Muscle layer of colon (tissue), 2 donors: ENCODE measurements at regions not wholly inside any gene's neighbourhood (a gene's known extent, or its start where the extent isn't known, plus 50 kb on each side); places are given as distances from the start of the nearest gene placed in this dataset.
"Not testable (repeated sequence)": the region's sequence is repeated elsewhere in the genome, so short reads cannot be mapped to it uniquely, and the experiment has no call there.

Experiments used
- H3K27ac ChIP-seq: one replicate; pipeline ENCODE4 v1.7.0; 2013; ENCODE audit warnings: low read depth, mild to moderate bottlenecking, low read length, moderate library complexity
- H3K27me3 ChIP-seq, 2 donors: one replicate each; pipeline ENCODE4 v1.7.0; 2013; ENCODE audit warnings: low read length in 2 of 2, mild to moderate bottlenecking in 2 of 2; ENCODE audit not compliant: insufficient read depth in 2 of 2, control insufficient read depth in 1 of 2
- H3K36me3 ChIP-seq: one replicate; pipeline ENCODE4 v1.7.0; 2013; ENCODE audit warnings: mild to moderate bottlenecking, low read length; ENCODE audit not compliant: insufficient read depth
- H3K4me1 ChIP-seq: one replicate; pipeline ENCODE4 v1.7.0; 2013; ENCODE audit warnings: mild to moderate bottlenecking, low read length; ENCODE audit not compliant: insufficient read depth
- H3K4me3 ChIP-seq, 2 donors: one replicate each; pipeline ENCODE4 v1.7.0; 2013; ENCODE audit warnings: low read length in 2 of 2, low read depth in 1 of 2, mild to moderate bottlenecking in 1 of 2, moderate library complexity in 1 of 2
- H3K9ac ChIP-seq: one replicate; pipeline ENCODE4 v1.7.0; 2013; ENCODE audit warnings: low read length
- H3K9me3 ChIP-seq: one replicate; pipeline ENCODE4 v1.7.0; 2013; ENCODE audit warnings: mild to moderate bottlenecking, low read length
- donor health status: abdominal sarcoma.
- donor health status: Adenocarcinoma of cecum.

DNA sequence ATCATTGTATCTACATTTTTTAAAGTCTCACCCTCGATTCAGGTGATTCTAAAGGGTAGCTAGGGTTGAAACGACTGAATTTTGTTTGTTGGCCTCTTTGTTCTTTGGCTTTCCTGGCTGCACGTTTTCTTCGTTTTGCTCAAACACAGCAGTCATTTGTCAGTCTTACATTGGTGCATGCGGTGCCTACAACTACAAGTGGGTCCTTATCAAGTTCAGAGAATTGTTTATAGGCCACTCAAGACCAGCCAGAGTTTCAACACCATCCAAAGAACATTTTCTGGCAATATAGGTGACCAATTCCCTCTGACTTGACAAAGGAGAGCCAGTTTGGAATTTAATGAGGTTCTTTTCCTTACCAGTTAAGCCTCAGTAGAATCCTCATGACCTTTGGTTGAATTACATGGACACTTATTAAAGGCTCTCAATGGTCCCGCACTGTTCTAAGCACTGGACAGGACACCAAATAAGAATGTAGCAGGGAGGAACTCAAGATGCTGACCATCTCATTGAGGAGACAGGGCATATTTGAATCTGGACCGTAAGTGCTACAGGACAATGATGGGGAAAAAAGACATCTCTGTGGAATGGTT lies 119.0 kb upstream of the DMRT1 start:
- Histone ChIP-seq H3K4me1 (peaks cover 24% of the 10 kb centered on the region), H3K9me3 (no peaks in the 10 kb centered on the region), H3K27me3 (no peaks in the 10 kb centered on the region), H3K9ac (no peak overlapping the region), H3K27ac (no peak overlapping the region), H3K4me3 (no peak overlapping the region), H3K36me3 (peaks cover 13% of the 10 kb centered on the region)

DNA sequence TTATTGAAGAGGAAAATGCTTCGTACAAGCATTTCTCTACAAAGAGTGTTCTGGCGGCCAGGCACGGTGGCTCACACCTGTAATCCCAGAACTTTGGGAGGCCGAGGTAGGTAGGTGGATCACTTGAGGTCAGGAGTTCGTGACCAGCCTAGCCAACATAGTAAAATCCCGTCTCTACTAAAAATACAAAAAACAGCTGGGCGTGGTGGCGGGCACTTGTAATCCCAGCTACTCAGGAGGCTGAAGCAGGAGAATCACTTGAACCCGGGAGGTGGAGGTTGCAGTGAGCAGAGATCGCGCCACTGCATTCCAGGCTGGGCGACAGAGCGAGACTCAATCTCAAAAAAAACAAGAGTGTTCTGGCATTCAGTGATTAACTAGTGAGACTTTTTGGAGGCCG lies 117.0 kb upstream of the DMRT1 start:
- peaks cover 11% of the 10 kb centered on the region for H3K4me1 ChIP-seq
- not testable (repeated sequence) for H3K27me3 ChIP-seq, H3K4me3 ChIP-seq, H3K9ac ChIP-seq, H3K27ac ChIP-seq, H3K9me3 ChIP-seq
- peaks cover 13% of the 10 kb centered on the region for H3K36me3 ChIP-seq

DNA sequence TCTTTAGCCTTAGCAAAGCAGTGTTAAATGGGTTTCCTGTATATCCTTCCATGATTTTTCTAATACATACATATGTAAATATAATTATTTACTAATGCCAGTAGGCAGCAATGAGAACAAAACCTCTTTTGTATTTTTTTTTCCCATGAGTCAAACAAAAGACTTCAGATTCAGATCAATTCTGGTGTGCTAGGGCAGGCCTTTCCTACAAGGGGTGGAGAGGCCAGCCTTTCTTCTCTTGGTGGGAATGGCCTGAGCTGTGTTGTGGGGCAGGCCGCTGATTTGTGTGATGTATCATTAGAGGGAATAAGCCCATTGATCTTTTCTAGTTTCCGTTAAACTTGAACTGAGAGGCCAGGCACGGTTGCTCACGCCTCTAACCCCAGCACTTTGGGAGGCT lies 115.5 kb upstream of the DMRT1 start:
- Histone ChIP-seq H3K27me3 (no peaks in the 10 kb centered on the region), H3K36me3 (peaks cover 12% of the 10 kb centered on the region), H3K27ac (no peak overlapping the region), H3K9me3 (no peaks in the 10 kb centered on the region), H3K4me3 (no peak overlapping the region), H3K9ac (no peak overlapping the region), H3K4me1 (no peaks in the 10 kb centered on the region)

DNA sequence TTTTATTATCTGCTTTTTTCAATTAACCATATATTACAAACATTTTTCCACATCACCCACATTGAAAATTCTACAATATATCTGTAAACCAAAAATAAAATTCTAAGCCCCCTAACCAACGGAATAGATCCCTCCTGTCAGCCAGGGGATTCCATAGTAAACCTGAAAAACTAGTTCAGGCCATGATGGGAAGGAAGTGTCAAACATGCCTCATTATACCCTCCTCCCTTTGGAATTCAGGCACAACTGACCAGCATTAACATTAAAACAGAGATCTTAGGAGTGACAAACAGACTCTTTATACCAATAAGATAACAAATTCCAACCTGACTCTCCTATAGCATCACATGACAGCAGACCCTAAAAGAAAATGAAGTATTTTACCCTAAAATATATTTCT lies 113.7 kb upstream of the DMRT1 start:
- no peak overlapping the region for H3K4me3 ChIP-seq
- no peaks in the 10 kb centered on the region for H3K27me3 ChIP-seq
- H3K4me1 ChIP-seq, result no peaks in the 10 kb centered on the region
- H3K36me3 ChIP-seq, result peaks cover 24% of the 10 kb centered on the region
- H3K9ac ChIP-seq, result no peak overlapping the region
- no peak overlapping the region for H3K27ac ChIP-seq
- H3K9me3 ChIP-seq, result no peaks in the 10 kb centered on the region

DNA sequence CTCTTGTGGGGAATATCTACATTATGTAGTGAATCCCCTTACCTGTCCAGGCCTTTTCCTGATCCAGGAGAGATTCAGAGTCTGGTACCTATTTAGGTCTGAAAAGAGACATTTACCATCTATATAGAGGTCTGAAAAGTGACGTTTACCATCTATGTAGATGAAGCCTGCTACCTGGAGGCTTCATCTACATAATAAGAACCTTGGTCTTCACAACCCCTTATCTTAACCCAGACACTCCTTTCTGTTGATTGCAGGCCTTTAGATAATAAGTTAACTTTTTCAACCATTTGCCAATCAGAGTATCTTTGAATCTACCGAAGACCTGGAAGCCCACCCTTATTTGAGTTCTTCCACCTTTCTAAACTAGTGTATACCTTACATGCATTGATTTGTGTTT lies 113.0 kb upstream of the DMRT1 start:
- Histone ChIP-seq H3K27me3 (no peaks in the 10 kb centered on the region), H3K9ac (no peak overlapping the region), H3K27ac (no peak overlapping the region), H3K36me3 (peaks cover 28% of the 10 kb centered on the region), H3K4me3 (no peak overlapping the region), H3K9me3 (no peaks in the 10 kb centered on the region), H3K4me1 (no peaks in the 10 kb centered on the region)

DNA sequence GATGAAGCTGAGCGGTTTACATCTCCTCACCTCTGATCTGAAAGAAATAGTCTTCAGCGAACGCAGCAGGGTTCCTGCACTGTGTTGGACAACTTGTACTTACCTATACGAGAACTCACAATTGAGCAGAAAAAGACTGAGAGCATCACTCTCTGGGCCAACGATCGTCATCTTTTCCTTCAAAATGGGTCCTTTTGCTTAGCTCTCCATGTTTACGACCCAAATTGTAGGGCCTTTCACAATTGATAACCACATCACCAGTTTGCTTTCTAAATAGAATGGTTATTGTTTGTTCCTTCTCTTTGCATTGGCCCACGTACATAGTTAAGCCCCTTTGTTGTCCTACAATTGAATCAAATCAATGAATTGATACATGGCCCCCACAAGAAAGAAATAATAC lies 110.0 kb upstream of the DMRT1 start:
- H3K27ac ChIP-seq, result no peak overlapping the region
- H3K27me3 ChIP-seq, result no peaks in the 10 kb centered on the region
- peaks cover 33% of the 10 kb centered on the region for H3K36me3 ChIP-seq
- H3K9ac ChIP-seq, result no peak overlapping the region
- H3K4me3 ChIP-seq, result no peak overlapping the region
- H3K4me1 ChIP-seq, result peaks cover 20% of the 10 kb centered on the region
- H3K9me3 ChIP-seq, result no peaks in the 10 kb centered on the region

DNA sequence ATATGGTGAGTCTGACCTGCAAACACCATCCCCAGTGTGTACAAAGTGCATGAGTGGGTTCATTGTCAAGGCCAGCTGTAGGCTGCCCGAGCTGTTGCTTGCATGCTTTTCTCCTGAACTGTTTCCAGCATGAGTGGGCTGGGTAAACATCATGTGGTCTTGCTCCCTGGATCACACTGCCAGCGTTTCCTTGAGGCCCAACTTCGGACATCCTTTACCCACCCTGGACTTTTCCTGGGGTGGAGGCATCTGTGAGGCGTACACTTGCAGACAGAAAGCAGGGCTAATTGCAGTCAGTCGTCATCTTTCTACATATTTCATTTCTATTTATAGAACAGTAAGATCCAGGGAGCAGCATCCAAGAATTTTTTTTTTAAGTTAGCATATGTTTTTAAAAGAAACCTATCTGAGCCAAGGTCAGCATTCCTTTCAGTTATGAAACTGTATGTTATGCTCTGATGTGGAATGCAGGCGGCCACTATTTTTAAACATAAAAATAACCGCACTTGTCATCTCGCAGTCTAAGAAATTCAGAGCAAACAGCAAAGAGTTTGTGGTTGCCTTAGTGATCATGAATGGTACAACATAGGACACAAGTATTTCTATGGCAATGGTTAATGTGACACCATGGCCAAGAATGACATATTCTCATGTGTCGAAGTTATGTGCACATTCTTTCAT lies 106.5 kb upstream of the DMRT1 start:
- H3K4me3 ChIP-seq, result no peak overlapping the region
- H3K4me1 ChIP-seq, result peaks cover 55% of the 10 kb centered on the region
- H3K27ac ChIP-seq, result peak overlapping the region; percentile 67
- H3K9me3 ChIP-seq, result no peaks in the 10 kb centered on the region
- no peaks in the 10 kb centered on the region for H3K27me3 ChIP-seq
- peaks cover 48% of the 10 kb centered on the region for H3K36me3 ChIP-seq
- no peak overlapping the region for H3K9ac ChIP-seq

DNA sequence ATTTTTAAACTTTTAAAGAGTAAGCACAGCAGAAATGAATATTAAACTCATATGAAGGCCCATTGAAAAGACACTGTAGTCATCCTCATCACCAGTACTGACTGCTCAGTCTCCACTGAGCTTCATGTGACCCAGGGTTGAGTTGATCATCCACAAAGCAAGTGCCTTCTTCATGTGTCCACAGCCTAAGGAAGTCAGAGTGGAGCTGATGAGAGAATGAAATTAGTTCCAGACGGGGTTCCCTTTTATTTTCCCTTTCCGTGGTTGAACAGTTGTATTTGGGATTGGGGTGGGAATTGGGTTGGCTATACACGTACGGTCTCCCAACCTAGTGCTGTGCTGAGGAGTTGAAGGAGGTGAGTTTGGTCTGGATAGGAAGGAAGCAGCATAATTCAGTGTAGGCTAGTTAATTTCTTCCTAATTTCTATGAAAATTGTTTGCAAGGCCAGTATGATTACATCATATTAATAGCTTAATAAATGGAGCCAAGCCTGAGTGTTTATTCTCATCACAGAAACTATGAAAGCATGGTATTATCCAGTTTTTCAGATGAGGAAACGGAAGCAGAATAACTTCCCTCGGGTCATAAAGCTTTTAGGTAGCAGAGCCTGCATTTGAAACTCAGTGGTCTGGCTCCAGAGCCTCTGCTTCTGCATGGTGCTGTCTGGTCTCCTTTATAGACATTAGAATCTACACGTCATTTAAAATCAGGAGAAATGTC lies 103.9 kb upstream of the DMRT1 start:
- Histone ChIP-seq H3K9ac (no peak overlapping the region), H3K27ac (peak overlapping the region; percentile 53), H3K4me1 (peaks cover 59% of the 10 kb centered on the region), H3K9me3 (no peaks in the 10 kb centered on the region), H3K36me3 (peaks cover 52% of the 10 kb centered on the region), H3K4me3 (no peak overlapping the region), H3K27me3 (no peaks in the 10 kb centered on the region)

DNA sequence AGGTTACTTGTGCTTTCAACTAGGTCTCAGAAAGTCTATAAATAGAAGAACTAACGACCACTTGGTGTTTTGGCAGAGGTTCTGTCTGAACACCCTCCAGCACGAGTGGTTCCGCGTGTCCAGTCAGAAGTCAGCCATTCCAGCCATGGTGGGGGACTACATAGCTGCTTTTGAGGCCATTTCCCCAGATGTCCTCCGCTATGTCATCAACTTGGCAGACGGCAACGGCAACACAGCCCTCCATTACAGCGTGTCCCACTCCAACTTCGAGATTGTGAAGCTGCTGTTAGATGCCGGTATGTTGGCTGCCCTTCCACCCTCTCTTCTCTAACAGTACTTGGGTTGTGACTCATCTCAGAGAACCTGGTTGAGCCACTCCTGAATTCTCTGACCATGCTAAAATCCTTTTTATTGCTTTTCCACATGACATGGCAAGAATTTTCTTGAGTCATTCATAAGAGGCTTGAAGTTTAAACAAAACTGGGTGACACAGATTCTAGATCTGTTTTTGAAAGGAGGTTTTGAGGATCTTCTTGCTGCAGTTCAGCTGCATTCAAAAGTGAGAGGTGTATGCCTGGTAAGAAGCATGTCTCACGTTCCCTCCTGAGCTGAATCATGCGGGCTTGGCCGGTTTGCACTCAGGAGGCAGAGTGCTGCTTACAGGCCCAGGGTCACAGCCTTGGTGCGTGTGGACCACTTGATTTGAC lies 103.1 kb upstream of the DMRT1 start:
- H3K4me3 ChIP-seq, result no peak overlapping the region
- no peaks in the 10 kb centered on the region for H3K27me3 ChIP-seq
- no peak overlapping the region for H3K9ac ChIP-seq
- H3K27ac ChIP-seq, result peak overlapping the region; percentile 77
- peaks cover 63% of the 10 kb centered on the region for H3K4me1 ChIP-seq
- peaks cover 52% of the 10 kb centered on the region for H3K36me3 ChIP-seq
- H3K9me3 ChIP-seq, result no peaks in the 10 kb centered on the region

DNA sequence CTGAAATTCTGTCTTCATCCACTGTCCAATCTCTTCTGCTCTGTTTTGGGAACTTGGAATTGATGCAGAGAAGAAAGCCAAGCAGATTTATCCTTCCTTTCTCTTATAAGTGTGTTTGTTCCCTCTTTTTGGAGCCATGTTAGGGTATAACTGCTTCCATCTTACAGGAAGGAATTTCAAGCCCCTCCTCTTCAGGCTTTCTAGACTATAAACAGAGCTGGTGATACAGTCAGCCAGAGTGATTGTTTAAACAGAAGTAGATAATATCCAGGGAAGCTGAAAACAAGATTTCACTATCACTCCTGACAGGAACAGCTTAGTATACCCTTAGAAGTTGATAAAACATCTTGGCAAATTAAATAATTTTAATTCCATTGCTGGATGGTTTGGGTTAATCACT lies 102.1 kb upstream of the DMRT1 start:
- H3K9me3 ChIP-seq, result no peaks in the 10 kb centered on the region
- peaks cover 63% of the 10 kb centered on the region for H3K4me1 ChIP-seq
- no peak overlapping the region for H3K9ac ChIP-seq
- peaks cover 57% of the 10 kb centered on the region for H3K36me3 ChIP-seq
- no peak overlapping the region for H3K4me3 ChIP-seq
- no peaks in the 10 kb centered on the region for H3K27me3 ChIP-seq
- peak overlapping the region; percentile 77 for H3K27ac ChIP-seq

DNA sequence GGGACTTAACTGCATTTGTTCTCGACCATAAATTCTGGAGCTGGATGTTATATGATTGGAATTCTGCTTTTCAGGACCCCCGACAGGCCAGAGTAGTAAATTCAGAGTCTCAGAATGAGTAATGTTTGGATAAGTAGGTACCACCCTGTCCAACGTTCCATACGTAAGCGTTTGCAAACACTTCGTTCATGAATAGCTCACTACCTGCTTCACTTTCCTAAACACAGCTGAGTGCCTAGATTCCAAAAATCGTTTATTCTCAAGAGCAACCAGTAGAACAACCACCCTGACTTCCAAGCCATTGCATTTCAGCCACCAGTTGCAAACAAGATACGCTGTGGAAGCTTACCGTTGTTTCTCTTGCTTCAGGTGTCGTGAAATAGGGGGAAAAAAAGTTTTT lies 101.3 kb upstream of the DMRT1 start:
- peaks cover 65% of the 10 kb centered on the region for H3K36me3 ChIP-seq
- no peak overlapping the region for H3K27ac ChIP-seq
- H3K4me1 ChIP-seq, result peaks cover 63% of the 10 kb centered on the region
- H3K27me3 ChIP-seq, result no peaks in the 10 kb centered on the region
- no peak overlapping the region for H3K9ac ChIP-seq
- H3K4me3 ChIP-seq, result no peak overlapping the region
- no peaks in the 10 kb centered on the region for H3K9me3 ChIP-seq
